Raji (cell line): ENCODE measurements at regions not wholly inside any gene's neighbourhood (a gene's known extent, or its start where the extent isn't known, plus 50 kb on each side); places are given as distances from the start of the nearest gene placed in this dataset.

ENCODE experiments used
- POLR2A ChIP-seq: IDR thresholded peaks from 2 replicates; pipeline ENCODE4 v1.6.1; 2011; ENCODE audit warnings: low read depth, low read length, control low read depth; ENCODE audit not compliant: insufficient read depth

- TF ChIP-seq POLR2A = no peak
Observed at GRCh38 chr2:118657466-118657865, 190.0 kb downstream of the EN1 start.

- TF ChIP-seq POLR2A = no peak
Observed at GRCh38 chr2:118654945-118655344, 192.5 kb downstream of the EN1 start.

GRCh38 chr2:118650327-118650726, 197.1 kb downstream of the EN1 start:
- no peak for TF ChIP-seq POLR2A

GRCh38 chr2:118645876-118646275, 201.6 kb downstream of the EN1 start:
- no peak for TF ChIP-seq POLR2A

GRCh38 chr2:118644190-118644589, 203.3 kb downstream of the EN1 start:
- no peak for TF ChIP-seq POLR2A

- TF ChIP-seq POLR2A = no peak
Observed at GRCh38 chr2:118643294-118643693, 204.2 kb downstream of the EN1 start.

- no peak for TF ChIP-seq POLR2A
Observed at GRCh38 chr2:118642501-118642900, 204.9 kb downstream of the EN1 start.

GRCh38 chr2:118641711-118642110, 205.7 kb downstream of the EN1 start:
- TF ChIP-seq POLR2A = no peak

- TF ChIP-seq POLR2A = no peak
Observed at GRCh38 chr2:118639371-118639770, 208.1 kb downstream of the EN1 start.

- no peak for TF ChIP-seq POLR2A
Observed at GRCh38 chr2:118638453-118638852, 209.0 kb downstream of the EN1 start.

GRCh38 chr2:118635891-118636290, 211.6 kb downstream of the EN1 start:
- TF ChIP-seq POLR2A = no peak

GRCh38 chr2:118634876-118635275, 212.6 kb downstream of the EN1 start:
- TF ChIP-seq POLR2A = no peak

- TF ChIP-seq POLR2A = no peak
Observed at GRCh38 chr2:118633371-118634018, 214.0 kb downstream of the EN1 start.

- no peak for TF ChIP-seq POLR2A
Observed at GRCh38 chr2:118632921-118633320, 214.5 kb downstream of the EN1 start.

- no peak for TF ChIP-seq POLR2A
Observed at GRCh38 chr2:118627156-118627555, 220.3 kb downstream of the EN1 start.

GRCh38 chr2:118622913-118623312, 224.5 kb downstream of the EN1 start:
- TF ChIP-seq POLR2A = no peak

- TF ChIP-seq POLR2A = no peak
Observed at GRCh38 chr2:118622108-118622507, 225.3 kb downstream of the EN1 start.
